GM19023 (cell line): ENCODE measurements at regions not wholly inside any gene's neighbourhood (a gene's known extent, or its start where the extent isn't known, plus 50 kb on each side); places are given as distances from the start of the nearest gene placed in this dataset.

ENCODE experiments used
- ATAC-seq: cut with Tn5 transposase; IDR thresholded peaks from one replicate; pipeline ENCODE4 v1.9.1; 2021; ENCODE audit warnings: mild to moderate bottlenecking, moderate library complexity; ENCODE audit not compliant: unreplicated experiment

GRCh38 chr4:105092356-105092755, 54.3 kb upstream of the TET2 start:
- ATAC-seq = no peak

GRCh38 chr4:105092768-105093167, 53.9 kb upstream of the TET2 start:
- ATAC-seq = no peak

- no peak for ATAC-seq
Measured at GRCh38 chr4:105093975-105094374, 52.7 kb upstream of the TET2 start.
